MM.1S (cell line): ENCODE measurements at regions not wholly inside any gene's neighbourhood (a gene's known extent, or its start where the extent isn't known, plus 50 kb on each side); places are given as distances from the start of the nearest gene placed in this dataset.

Source experiments
- EZH2phosphoT487 ChIP-seq: fragments of 300-600 bp; sonication (generic); IDR thresholded peaks from 2 replicates; pipeline ENCODE4 v1.6.1; 2018; ENCODE audit warnings: antibody characterized with exemption, low read length
- TF ChIP-seq, protein P1 (sequence below): fragments of 300-600 bp; sonication (generic); IDR thresholded peaks from 2 replicates; pipeline ENCODE4 v1.5.1; 2016; ENCODE audit warnings: antibody characterized with exemption, low read length, mixed read lengths

DNA sequence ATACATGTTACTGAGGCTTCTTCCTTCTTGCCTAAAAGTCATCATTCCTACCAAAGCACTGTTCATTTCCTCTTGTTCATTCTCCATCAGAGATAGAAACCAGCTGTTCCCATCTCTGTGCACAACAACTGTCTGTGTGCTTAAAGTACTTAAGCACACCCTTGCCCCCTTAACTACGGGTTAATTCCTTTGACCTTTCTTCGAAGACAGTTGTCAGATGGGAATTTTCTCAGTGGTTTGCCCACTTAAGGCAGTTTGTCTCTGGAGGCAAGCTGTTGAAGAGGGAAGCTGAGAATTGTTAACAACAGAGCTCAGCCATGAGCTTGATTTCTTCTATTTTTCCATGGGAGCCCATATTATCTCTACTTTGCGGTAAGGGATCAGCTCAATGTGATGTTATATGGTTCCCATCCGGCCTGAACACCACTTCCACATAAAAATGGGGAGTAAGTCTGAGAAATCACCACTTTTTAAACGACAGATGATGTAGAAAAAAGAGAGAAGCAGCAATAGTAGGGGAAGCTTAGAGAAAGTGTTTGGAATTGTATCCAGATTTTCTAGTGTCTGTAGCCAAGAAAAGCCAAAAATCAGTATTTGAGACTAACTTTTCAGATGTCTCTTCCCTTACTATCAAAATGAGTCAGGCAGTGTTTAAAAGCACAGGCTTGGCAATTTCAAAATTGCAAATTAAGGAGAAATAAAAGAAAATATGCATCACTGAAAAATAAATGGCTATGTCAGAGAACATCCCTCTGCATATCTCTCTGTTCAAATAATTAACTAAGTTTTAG is 194.4 kb downstream of the SLIT2 start:
- TF ChIP-seq, protein P1, sequence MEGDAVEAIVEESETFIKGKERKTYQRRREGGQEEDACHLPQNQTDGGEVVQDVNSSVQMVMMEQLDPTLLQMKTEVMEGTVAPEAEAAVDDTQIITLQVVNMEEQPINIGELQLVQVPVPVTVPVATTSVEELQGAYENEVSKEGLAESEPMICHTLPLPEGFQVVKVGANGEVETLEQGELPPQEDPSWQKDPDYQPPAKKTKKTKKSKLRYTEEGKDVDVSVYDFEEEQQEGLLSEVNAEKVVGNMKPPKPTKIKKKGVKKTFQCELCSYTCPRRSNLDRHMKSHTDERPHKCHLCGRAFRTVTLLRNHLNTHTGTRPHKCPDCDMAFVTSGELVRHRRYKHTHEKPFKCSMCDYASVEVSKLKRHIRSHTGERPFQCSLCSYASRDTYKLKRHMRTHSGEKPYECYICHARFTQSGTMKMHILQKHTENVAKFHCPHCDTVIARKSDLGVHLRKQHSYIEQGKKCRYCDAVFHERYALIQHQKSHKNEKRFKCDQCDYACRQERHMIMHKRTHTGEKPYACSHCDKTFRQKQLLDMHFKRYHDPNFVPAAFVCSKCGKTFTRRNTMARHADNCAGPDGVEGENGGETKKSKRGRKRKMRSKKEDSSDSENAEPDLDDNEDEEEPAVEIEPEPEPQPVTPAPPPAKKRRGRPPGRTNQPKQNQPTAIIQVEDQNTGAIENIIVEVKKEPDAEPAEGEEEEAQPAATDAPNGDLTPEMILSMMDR, result no peak
- TF ChIP-seq EZH2phosphoT487, result no peak
